ENCODE measurements at regions not wholly inside any gene's neighbourhood (a gene's known extent, or its start where the extent isn't known, plus 50 kb on each side); places are given as distances from the start of the nearest gene placed in this dataset.
"Not testable (repeated sequence)": the region's sequence is repeated elsewhere in the genome, so short reads cannot be mapped to it uniquely, and the experiment has no call there.

- no peak for DNase-seq
These were observed 327.9 kb downstream of the SQOR start for GRCh38 chr15:45962733-45963132.

DNA sequence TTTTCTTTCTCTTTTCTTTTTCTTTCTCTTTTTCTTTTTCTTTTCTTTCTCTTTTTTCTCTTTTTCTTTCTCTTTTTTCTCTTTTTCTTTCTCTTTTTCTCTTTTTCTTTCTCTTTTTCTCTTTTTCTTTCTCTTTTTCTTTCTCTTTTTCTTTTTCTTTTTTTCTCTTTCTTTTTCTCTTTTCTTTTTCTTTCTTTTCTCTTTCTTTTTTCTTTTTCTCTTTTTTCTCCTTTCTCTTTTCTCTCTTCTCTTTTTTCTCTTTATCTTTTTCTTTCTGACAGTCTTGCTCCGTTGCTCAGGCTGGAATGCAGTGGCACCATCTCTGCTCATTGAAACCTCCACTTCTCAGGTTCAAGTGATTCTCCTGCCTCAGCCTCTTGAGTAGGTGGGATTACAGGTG lies 335.7 kb downstream of the SQOR start:
- no peak for DNase-seq

GRCh38 chr15:45980366-45980765 lies 345.5 kb downstream of the SQOR start:
- DNase-seq, result no peak

GRCh38 chr15:45981625-45982024 lies 346.8 kb downstream of the SQOR start:
- no peak for DNase-seq

DNA sequence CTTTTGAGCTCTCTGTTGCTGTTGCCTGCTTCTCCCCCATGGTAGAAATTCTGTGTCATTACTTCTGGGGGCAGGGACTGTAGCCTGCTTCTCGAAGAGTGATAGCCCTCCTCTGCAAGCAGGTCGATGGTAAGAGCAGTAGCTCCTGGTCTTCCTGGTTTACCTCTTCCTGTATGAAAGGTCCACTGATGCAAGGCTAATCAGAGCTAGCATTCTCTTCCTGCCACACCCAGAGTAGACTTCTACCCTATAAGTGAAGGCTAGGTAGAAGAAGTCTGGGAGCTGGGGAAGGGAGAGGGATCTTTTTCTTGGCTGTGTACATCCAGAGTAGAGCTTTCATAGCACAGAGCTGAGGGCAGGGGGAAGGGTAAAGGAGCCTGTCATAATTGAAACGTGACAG lies 357.0 kb downstream of the SQOR start:
- no peak for DNase-seq

GRCh38 chr15:45993072-45993471 lies 358.2 kb downstream of the SQOR start:
- DNase-seq, result no peak

DNA sequence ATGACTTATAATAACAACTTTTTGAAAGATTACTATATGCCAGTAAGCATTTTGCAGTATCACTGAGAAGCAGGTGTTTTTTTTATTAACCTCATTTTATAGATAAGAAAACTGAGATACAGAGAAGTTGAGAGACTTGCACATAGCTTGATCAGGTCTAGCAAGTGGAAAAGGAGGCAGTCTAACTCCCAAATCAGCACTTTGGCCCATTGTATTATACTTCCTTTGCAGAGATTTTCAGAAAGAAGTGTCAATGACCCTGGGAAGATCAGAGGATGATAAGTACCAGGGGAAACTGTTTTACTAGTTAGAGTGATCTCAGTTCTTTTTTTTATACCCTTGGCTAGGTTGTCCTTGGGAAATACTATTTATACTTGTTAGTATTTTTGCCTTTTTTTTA lies 358.7 kb downstream of the SQOR start:
- no peak for DNase-seq

DNA sequence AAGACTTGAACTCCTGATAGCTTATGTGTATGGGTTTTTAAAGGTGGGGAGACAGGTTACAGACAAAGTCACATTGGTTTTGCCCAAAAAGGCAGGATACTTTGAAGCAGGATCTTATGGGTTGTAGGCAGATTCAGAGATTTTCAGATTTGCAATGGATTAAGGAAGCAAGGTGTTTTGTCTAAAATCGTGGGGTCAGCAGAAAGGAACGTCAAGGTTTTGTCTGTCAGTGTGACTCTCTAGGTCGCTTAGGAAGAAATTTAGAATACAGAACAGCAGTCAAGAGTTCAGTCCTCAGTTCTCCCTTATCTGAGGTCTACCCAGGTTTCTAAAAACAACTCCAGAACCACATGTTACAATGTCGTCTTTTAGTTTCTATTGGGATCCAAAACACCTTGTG lies 361.0 kb downstream of the SQOR start:
- DNase-seq, result no peak

GRCh38 chr15:46014532-46014931 lies 379.7 kb downstream of the SQOR start:
- no peak for DNase-seq

DNA sequence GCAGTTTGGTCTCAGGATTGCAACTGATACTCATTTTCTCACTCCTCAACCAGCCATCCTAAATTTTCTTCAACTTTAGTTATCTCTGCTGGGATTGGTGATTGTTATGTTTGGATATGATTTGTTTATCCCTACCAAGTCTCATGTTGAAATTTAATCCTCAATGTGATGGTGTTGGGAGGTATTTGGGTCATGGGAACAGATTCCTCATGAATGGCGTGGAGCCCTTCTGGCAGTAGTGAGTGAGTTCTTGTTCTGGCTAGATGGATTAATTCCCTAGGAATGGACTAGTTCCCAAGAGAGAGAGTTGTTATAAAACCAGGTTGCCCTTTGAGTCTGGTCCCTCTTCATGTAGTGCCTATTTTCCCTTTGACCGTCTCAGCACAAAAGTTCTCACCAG lies 399.9 kb downstream of the SQOR start:
- no peak for DNase-seq

DNA sequence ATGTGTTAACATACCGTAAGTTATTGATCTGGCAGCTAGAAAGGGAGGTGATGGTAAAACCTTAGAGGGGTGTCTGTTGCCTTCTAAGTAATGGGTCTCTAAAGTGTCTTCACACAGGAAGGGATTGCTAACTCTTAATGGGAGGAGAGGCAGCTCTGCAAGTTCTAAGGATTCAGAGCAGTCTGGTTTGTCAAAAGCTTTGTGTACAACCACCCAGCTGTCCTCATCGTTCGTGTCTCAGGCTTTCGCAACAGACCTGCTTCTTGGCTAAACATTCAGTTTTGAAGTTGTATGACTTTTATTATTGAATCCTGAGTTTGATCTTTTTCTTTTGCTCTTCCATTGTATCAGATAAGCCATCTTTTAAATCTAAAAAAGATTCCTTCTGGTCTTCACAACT lies 404.9 kb downstream of the SQOR start:
- DNase-seq, result no peak

DNA sequence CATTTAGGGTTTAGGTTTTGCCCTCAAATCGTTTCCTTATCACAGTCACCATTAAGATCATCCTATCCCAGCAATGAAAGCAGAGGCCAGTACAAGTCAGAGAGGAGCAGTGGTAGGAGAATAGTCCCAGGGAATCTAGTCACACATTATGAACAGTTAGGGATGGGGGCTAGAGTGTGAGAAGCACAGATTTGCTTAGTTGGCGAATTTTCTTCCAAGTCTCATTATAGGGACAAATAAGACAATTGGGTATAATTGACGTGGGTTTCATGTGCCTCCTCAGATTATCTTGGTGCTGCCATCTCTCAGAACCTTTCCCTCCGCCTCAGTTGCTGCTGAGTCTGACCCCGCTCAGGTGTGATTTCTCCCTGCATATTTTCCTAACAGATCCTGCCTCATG lies 407.1 kb downstream of the SQOR start:
- DNase-seq, result no peak

DNA sequence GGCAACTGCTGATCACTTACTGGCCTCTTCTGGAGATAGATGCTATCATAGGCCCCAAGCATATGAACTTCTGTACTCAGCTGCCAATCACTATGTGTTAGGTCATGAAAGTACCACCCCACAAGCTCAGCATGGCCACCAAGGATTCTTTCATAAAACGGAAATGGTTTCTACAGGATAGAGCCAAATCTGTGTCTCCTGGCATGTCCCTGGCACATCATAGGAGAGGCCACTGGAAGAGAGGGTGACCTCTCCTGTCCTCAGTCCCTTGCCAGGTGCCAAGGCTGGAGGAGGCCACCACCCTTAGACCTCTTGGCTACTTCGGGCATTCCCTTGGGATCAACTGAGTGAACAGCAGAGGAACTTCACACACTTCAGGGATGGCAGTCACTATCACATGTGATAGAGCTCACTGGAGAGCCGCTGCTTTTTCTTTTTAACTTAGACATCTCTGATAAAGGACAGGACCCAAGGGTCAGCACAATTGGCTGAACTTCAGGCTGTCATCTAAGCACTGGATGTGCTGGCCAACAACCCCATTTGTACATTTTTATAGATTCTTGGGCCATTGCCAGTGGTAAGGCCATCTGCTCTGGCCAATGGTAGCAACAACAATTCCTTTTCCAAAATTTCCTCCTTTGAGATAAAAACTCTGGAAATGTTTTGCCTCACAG lies 425.2 kb downstream of the SQOR start:
- DNase-seq, result no peak

- no peak for DNase-seq
These were observed 426.2 kb downstream of the SQOR start for GRCh38 chr15:46061002-46061401.

DNA sequence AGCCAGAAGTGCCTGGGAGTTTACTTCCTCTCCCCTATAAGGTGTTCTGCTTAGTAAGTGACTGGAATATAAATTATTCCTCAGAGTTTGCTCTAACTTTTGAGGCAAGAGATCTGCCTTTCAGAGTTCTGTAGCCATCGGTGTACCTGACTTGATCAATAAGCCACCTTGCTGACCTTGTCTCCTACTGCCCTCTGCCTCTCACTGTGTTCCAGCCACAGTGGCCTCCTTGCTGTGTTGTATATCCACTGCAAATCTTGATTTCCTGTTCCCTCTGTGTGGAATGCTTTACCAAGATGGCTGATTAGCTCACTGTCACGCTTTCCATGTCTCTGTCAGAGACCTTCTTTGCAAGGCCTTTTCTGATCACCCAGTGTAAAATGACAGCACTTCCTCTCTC lies 442.4 kb downstream of the SQOR start:
- DNase-seq, result no peak

- no peak for DNase-seq
These were observed 444.2 kb downstream of the SQOR start for GRCh38 chr15:46079046-46079445.

DNA sequence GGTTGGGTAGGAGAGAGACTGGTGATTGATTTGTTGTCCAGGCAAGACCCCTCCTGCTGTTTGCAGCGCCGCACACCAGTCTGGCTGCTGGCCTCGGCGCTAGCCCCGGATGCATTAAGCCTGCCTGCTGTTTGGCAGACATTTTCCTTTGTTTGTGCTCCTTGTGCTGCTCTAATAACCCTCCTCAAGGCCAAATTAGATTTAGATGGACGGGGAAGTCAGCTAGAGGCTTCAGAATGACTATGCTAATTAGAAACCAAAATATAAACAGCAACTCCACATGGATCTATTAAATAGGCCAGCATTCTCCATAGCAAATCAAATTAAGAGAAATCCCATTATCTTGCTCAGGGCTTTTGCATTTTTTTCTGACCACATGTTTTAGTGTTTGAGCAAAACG lies 445.2 kb downstream of the SQOR start:
- peak; percentile 72 for DNase-seq

- DNase-seq, result no peak
These were observed 453.9 kb downstream of the SQOR start for GRCh38 chr15:46088486-46089445.

- no peak for DNase-seq
These were observed 454.7 kb downstream of the SQOR start for GRCh38 chr15:46089467-46089935.

DNA sequence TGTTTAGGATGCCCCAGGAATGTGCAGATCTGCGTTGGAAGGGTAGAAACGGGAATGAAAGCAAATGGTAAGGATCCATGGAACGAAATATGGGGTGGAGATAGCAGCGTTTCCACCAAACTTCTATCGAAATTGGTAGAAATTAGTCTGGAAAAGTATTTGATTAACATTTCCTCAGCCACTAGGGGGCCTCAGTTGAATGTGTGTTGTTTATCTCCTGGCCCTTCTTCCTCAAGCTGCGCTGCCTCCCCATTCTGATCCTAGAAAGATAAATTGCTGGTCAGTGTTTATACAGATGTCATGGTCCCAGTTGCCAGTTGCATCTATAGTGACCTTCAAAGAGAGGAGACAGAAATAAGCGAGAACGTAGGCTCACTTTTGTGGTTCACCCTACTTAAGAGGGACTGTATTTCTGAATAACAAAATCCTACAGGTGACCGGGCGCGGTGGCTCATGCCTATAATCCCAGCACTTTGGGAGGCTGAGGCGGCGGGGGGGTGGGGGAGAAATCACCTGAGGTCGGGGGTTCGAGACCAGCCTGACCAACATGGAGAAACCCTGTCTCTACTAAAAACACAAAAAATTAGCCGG lies 457.1 kb downstream of the SQOR start:
- DNase-seq, result peak; percentile 60

DNA sequence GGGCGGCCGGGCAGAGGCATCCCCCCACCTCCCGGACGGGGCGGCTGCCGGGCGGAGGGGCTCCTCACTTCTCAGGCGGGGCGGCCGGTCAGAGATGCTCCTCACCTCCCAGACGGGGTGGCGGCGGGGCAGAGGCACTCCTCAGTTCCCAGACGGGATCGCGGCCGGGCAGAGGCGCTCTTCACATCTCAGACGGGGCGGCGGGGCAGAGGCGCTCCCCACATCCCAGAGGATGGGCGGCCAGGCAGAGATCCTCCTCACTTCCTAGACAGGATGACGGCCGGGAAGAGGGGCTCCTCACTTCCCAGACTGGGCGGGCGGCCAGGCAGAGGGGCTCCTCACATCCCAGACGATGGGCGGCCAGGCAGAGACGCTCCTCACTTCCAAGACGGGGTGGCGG lies 463.2 kb downstream of the SQOR start:
- DNase-seq, result not testable (repeated sequence)

GRCh38 chr15:46110755-46111154 lies 475.9 kb downstream of the SQOR start:
- DNase-seq, result no peak

- DNase-seq, result no peak
These were observed 476.9 kb downstream of the SQOR start for GRCh38 chr15:46111730-46112129.

DNA sequence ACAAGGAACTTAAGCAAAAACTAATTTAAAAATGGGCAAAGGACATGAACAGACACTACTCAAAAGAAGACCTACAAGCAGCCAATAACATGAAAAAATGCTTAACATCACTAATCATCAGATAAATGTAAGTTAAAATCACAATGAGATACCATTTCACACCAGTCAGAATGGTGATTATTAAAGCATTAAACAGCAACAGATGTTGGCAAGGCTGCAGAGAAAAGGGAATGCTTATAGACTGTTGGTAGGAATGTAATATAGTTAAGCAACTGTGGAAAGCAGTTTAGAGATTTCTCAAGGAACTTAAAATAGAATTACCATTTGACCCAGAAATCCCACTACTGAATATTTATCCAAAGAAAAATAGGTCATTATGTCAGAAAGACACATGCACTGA lies 482.2 kb downstream of the SQOR start:
- no peak for DNase-seq

All from NCI-H748 treated with DMSO at 0.1 percent for 48 hours (cell line).